Panc1 (cell line): ENCODE measurements at regions not wholly inside any gene's neighbourhood (a gene's known extent, or its start where the extent isn't known, plus 50 kb on each side); places are given as distances from the start of the nearest gene placed in this dataset.

Experiments used
- ATAC-seq: fragments of 200-7000 bp; cut with Tn5 transposase; 2 replicates; pipeline ENCODE4 v1.9.1; 2020; ENCODE audit warnings: mild to moderate bottlenecking, moderate library complexity
- BruUV-seq: library from RNA; stranded (reverse); fragments of 400-500 nt; replicated peaks from 2 replicates; lab custom pipeline; 2021; lab: Mats Ljungman, UMichigan
- CTCF ChIA-PET: fragments of 300-600 bp; sonication (Branson Sonifier 250); formaldehyde crosslinking; loops from one replicate; lab custom pipeline; 2022; ENCODE audit warnings: antibody characterized with exemption; lab: Charles Lee
- POLR2A ChIA-PET: fragments of 300-600 bp; sonication (Branson Sonifier 250); formaldehyde crosslinking; loops from one replicate; lab custom pipeline; 2022; ENCODE audit warnings: antibody characterized with exemption; lab: Charles Lee
- DNase-seq: peaks from one replicate; pipeline ENCODE4 v3.0.0-alpha.2; 2010; ENCODE audit warnings: low read depth, low spot score
- H3K27ac ChIP-seq: 2 replicates; pipeline ENCODE4 v1.5.1; 2011; ENCODE audit warnings: mild to moderate bottlenecking, low read length, inconsistent platforms
- H3K27me3 ChIP-seq: fragments of 200-500 bp; sonication (Bioruptor generic); 2 replicates; pipeline ENCODE4 v1.6.0; 2014; ENCODE audit warnings: low read length, inconsistent platforms; ENCODE audit not compliant: control insufficient read depth, insufficient read depth
- H3K36me3 ChIP-seq: fragments of 200-500 bp; sonication (Bioruptor generic); 2 replicates; pipeline ENCODE4 v1.5.1; 2014; ENCODE audit warnings: inconsistent platforms, mild to moderate bottlenecking, low read length, moderate library complexity; ENCODE audit not compliant: control insufficient read depth, insufficient read depth
- H3K4me1 ChIP-seq: 2 replicates; pipeline ENCODE4 v1.5.1; 2011; ENCODE audit warnings: inconsistent platforms, mild to moderate bottlenecking, low read length, moderate library complexity; ENCODE audit not compliant: control insufficient read depth, insufficient read depth
- H3K4me3 ChIP-seq, 2 experiments: 2 replicates each; pipeline ENCODE4 v1.5.1; 2011 to 2012; ENCODE audit warnings: low read depth in 2 of 2, low read length in 2 of 2, mild to moderate bottlenecking in 2 of 2, inconsistent platforms in 1 of 2, moderate library complexity in 1 of 2
- H3K9me3 ChIP-seq: fragments of 200-500 bp; sonication (Bioruptor generic); 2 replicates; pipeline ENCODE4 v1.5.1; 2014; ENCODE audit warnings: low read depth, mild to moderate bottlenecking, inconsistent platforms, low read length, moderate library complexity; ENCODE audit not compliant: control insufficient read depth, insufficient read depth
- POLR2AphosphoS5 ChIP-seq: IDR thresholded peaks from 2 replicates; pipeline ENCODE4 v1.6.1; 2012; ENCODE audit warnings: mild to moderate bottlenecking, low read depth, low read length, moderate library complexity
- SIN3A ChIP-seq: IDR thresholded peaks from 2 replicates; pipeline ENCODE4 v1.6.1; 2012; ENCODE audit warnings: low read depth, mild to moderate bottlenecking, low read length, moderate library complexity, borderline replicate concordance; ENCODE audit not compliant: insufficient read depth
- TCF7L2 ChIP-seq: IDR thresholded peaks from 2 replicates; pipeline ENCODE4 v1.6.1; 2011; ENCODE audit warnings: mild to moderate bottlenecking, low read depth, low read length, inconsistent platforms
- in situ Hi-C: cut with HindIII; loops from 2 replicates; pipeline ENCODE4 v1.10.0; 2016; ENCODE audit warnings: low sequenced_read_pairs, low pct_unique_long_range_greater_than_20kb
- intact Hi-C: fragments of 100-400 bp; cut with micrococcal nuclease; formaldehyde crosslinking; loops from one replicate; pipeline ENCODE4 v1.10.0; 2022; ENCODE audit not compliant: unreplicated experiment
- TF ChIP-seq, protein P1 (sequence below), 2 experiments: IDR thresholded peaks; 2 replicates each; pipeline ENCODE4 v1.6.1; 2011 to 2012; ENCODE audit warnings: low read depth in 2 of 2, control low read depth in 1 of 2, low read length in 1 of 2, mild to moderate bottlenecking in 1 of 2, moderate library complexity in 1 of 2; ENCODE audit not compliant: insufficient read depth in 1 of 2
- TF ChIP-seq, protein P2 (sequence below): fragments of 450-650 bp; IDR thresholded peaks from 2 replicates; pipeline ENCODE4 v1.5.1; 2017; ENCODE audit warnings: mild to moderate bottlenecking

DNA sequence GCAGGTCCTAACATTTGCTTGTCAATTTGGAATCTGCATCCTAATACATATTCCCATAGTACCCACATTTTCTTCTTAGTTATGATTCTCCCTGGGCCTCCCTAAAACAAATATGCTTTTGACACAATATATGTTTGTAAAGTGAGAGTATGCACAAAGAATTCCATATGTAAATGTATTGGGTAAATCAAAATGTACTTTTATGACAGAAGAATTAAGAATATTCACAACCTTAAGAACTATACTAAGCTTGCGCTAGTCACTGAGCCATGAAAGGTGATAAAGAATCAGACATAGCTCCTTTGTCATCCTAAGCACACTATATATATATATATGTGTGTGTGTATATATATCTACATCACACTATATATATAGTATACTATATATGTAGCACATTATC lies 438.5 kb downstream of the ACTL7B start:
- Histone ChIP-seq H3K36me3 (no peaks in the 10 kb centered on the region), H3K9me3 (no peaks in the 10 kb centered on the region), H3K4me3 (no peak overlapping the region), H3K4me1 (no peaks in the 10 kb centered on the region), H3K27ac (no peak overlapping the region), H3K27me3 (no peaks in the 10 kb centered on the region)
- TF ChIP-seq, protein P1, sequence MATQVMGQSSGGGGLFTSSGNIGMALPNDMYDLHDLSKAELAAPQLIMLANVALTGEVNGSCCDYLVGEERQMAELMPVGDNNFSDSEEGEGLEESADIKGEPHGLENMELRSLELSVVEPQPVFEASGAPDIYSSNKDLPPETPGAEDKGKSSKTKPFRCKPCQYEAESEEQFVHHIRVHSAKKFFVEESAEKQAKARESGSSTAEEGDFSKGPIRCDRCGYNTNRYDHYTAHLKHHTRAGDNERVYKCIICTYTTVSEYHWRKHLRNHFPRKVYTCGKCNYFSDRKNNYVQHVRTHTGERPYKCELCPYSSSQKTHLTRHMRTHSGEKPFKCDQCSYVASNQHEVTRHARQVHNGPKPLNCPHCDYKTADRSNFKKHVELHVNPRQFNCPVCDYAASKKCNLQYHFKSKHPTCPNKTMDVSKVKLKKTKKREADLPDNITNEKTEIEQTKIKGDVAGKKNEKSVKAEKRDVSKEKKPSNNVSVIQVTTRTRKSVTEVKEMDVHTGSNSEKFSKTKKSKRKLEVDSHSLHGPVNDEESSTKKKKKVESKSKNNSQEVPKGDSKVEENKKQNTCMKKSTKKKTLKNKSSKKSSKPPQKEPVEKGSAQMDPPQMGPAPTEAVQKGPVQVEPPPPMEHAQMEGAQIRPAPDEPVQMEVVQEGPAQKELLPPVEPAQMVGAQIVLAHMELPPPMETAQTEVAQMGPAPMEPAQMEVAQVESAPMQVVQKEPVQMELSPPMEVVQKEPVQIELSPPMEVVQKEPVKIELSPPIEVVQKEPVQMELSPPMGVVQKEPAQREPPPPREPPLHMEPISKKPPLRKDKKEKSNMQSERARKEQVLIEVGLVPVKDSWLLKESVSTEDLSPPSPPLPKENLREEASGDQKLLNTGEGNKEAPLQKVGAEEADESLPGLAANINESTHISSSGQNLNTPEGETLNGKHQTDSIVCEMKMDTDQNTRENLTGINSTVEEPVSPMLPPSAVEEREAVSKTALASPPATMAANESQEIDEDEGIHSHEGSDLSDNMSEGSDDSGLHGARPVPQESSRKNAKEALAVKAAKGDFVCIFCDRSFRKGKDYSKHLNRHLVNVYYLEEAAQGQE (IDR thresholded peaks at IDR 0.05; ENCODE audit: insufficient read depth in 1 of 2, low read depth in 2 of 2, low read length in 1 of 2), result no peak
- TF ChIP-seq TCF7L2, result no peak
- TF ChIP-seq, protein P2, sequence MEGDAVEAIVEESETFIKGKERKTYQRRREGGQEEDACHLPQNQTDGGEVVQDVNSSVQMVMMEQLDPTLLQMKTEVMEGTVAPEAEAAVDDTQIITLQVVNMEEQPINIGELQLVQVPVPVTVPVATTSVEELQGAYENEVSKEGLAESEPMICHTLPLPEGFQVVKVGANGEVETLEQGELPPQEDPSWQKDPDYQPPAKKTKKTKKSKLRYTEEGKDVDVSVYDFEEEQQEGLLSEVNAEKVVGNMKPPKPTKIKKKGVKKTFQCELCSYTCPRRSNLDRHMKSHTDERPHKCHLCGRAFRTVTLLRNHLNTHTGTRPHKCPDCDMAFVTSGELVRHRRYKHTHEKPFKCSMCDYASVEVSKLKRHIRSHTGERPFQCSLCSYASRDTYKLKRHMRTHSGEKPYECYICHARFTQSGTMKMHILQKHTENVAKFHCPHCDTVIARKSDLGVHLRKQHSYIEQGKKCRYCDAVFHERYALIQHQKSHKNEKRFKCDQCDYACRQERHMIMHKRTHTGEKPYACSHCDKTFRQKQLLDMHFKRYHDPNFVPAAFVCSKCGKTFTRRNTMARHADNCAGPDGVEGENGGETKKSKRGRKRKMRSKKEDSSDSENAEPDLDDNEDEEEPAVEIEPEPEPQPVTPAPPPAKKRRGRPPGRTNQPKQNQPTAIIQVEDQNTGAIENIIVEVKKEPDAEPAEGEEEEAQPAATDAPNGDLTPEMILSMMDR, result no peak
- no peak for TF ChIP-seq POLR2AphosphoS5
- no peak for TF ChIP-seq SIN3A
- ATAC-seq, result no peak
- in situ Hi-C loops, result no loop called here
- intact Hi-C loops, result no loop called here
- DNase-seq, result no peak
- POLR2A ChIA-PET, result interaction anchor here (0.7 kb wide), 1 partner anchor 79 kb away, joined by 3 read pairs; no protein-coding TSS in a partner anchor
- CTCF ChIA-PET, result no interaction called here
- no TSS peak for BruUV-seq

DNA sequence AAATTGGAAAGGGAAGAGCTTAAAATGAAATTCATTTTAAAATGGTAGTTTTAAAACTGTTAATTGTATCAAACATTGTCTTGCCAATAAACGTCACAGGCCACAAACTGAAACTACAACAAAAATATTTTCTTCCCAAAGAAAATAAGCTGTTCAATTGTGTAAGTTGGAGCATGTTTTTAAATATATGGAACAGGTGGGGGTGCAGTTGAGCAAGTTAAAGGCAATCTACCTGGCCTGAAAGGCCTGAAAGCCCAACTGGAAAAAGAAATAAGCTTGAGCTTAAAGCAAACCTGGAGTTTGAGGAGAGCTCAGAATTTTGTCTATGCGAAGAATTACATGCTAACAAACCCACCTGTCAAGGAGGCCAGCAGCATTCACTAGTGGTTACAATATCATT lies 439.5 kb downstream of the ACTL7B start:
- Histone ChIP-seq H3K4me1 (no peaks in the 10 kb centered on the region), H3K9me3 (no peaks in the 10 kb centered on the region), H3K27me3 (no peaks in the 10 kb centered on the region), H3K27ac (no peak overlapping the region), H3K36me3 (no peaks in the 10 kb centered on the region), H3K4me3 (no peak overlapping the region)
- BruUV-seq, result no TSS peak
- DNase-seq (no peak), ATAC-seq (no peak)
- CTCF ChIA-PET, result interaction anchor here (0.7 kb wide), 1 partner anchor 149 kb away, joined by 4 read pairs; no protein-coding TSS in a partner anchor
- POLR2A ChIA-PET, result no interaction called here
- in situ Hi-C loops, result no loop called here
- intact Hi-C loops, result no loop called here
- TF ChIP-seq POLR2AphosphoS5 (no peak), SIN3A (no peak), TCF7L2 (no peak)
- TF ChIP-seq, protein P1 (IDR thresholded peaks at IDR 0.05; ENCODE audit: insufficient read depth in 1 of 2, low read depth in 2 of 2, low read length in 1 of 2), result no peak
- TF ChIP-seq, protein P2, result no peak
